HG02642 (cell line): ENCODE measurements at regions not wholly inside any gene's neighbourhood (a gene's known extent, or its start where the extent isn't known, plus 50 kb on each side); places are given as distances from the start of the nearest gene placed in this dataset.
"Not testable (repeated sequence)": the region's sequence is repeated elsewhere in the genome, so short reads cannot be mapped to it uniquely, and the experiment has no call there.

ENCODE experiments used
- ATAC-seq: cut with Tn5 transposase; IDR thresholded peaks from one replicate; pipeline ENCODE4 v1.9.1; 2021; ENCODE audit warnings: mild to moderate bottlenecking; ENCODE audit not compliant: unreplicated experiment, poor library complexity

DNA sequence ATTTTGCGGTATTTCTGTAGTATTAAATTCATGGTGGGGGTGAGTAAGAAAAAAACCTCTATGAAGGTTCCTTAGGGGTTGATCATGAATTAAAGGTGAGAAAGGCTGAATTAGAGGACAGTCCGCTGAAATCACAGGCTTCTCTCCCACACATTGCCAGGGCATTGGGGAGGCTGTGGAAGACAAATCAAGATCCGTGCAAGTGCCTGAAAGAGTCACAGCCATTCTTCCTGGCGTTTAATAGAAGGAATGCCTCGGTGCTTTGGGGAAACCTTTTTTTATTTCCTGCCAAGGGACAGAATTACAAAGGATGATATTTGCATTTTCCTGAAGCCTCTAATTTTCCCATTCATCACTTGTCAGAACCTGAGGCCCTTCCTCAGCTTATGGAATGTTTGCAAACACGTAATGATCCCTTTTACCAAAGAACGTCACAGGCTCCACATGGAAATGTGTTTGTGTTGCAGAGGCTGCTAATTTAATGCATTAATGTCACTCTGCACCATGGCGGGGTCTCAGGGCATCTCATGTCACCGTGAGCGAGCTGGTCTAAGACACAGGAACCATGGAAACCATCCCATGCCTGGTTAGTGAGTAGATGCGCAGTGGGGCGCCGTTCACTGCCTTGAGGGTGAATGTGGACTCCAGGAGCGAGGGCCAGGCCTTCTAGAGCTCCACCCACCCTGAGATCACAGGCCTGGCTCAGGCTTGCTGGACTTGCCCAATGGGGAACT lies 185.9 kb upstream of the SULF2 start:
- no peak for ATAC-seq

- ATAC-seq, result no peak
Measured at GRCh38 chr20:47970282-47970903, 185.1 kb upstream of the SULF2 start.

DNA sequence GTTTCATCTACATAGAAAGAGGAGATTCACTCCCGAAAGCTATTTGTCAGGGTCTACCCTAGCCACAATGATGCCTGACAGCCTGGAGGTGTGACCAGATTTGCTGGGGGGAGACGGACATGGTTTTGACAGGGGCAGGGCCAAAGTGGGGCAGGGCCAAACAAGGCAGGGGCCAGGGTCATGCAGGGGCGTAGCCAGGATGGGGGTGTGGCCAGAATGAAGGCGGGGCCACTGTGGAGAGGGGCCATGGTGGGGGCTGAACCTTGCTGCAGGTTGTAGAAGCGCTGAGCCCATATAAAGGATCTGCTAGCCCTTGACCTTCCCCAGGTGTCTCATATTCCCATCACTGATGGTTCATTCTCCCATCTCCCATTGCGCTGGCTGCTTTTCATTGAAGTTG lies 184.1 kb upstream of the SULF2 start:
- no peak for ATAC-seq

- no peak for ATAC-seq
Measured at GRCh38 chr20:47968541-47969310, 183.4 kb upstream of the SULF2 start.

DNA sequence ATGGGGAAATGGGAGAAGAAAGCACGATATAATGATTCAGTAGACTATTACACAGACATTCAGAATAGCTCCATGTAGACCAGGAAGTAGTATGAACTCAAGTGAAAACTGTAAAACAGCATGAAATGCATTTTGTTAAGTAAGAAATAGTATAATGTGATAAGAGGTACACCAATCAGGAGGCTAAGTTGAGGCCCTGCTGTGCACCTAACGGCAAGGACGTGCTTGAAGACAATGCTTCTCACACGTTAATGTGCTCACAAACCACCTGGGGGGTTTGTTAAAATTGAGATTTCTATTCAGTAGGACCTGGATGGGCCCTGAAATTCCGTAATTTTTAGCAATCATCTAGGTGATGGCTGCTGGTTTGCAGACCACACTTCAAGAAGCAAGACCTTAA lies 178.9 kb upstream of the SULF2 start:
- ATAC-seq, result no peak

GRCh38 chr20:47963022-47963421 lies 177.7 kb upstream of the SULF2 start:
- no peak for ATAC-seq

DNA sequence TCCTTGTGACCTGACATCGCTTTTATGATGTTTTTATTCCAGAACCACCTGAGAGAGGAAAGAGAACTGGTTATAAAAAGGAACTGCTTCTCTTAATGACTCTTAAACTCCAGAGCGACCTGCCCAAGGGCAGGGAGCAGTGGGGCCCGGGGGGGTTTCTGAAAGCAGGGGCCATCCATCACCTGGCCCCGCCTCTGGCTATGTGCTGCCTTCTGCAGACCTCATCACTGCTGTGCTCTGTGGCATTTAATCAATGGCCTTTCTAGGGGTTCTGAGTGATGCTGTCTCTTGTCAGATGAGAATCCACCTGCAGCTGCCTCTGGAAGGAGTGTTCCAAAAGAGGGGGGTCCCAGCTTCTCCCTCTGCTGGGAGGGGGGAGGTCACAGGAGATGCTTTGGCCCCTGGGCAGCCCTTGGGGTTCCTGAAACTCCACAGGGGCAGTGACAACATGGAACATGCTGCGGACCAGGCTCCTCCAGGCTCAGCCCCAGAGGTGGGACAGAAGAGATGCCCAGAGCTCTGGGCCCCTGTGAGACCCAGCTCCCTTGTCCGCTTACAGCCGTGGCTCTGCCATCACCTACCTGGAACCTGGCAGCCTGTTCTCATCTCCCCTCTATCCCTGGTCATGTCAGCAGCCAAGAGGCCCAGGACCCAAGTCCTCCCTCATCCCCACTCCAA lies 177.1 kb upstream of the SULF2 start:
- no peak for ATAC-seq

GRCh38 chr20:47960769-47961541 lies 175.7 kb upstream of the SULF2 start:
- no peak for ATAC-seq

DNA sequence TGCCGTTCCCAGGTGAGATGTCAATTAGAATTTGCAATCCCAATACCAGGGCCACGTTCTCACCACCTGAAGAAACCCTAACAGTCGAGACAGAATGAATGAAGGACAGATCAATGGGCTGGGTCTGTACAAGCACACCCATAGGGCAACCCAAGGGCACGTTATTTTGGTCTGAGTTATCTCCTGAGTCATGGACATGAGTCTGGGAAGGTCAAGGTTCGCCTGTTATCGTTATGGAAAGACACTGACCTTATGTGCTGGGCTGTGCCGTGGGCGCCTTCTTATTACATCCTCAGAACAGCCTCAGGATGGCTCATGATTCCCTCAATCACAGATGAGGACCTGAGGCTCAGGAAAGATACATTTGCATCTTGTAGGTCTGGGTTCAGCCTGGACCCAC lies 175.0 kb upstream of the SULF2 start:
- ATAC-seq, result no peak

DNA sequence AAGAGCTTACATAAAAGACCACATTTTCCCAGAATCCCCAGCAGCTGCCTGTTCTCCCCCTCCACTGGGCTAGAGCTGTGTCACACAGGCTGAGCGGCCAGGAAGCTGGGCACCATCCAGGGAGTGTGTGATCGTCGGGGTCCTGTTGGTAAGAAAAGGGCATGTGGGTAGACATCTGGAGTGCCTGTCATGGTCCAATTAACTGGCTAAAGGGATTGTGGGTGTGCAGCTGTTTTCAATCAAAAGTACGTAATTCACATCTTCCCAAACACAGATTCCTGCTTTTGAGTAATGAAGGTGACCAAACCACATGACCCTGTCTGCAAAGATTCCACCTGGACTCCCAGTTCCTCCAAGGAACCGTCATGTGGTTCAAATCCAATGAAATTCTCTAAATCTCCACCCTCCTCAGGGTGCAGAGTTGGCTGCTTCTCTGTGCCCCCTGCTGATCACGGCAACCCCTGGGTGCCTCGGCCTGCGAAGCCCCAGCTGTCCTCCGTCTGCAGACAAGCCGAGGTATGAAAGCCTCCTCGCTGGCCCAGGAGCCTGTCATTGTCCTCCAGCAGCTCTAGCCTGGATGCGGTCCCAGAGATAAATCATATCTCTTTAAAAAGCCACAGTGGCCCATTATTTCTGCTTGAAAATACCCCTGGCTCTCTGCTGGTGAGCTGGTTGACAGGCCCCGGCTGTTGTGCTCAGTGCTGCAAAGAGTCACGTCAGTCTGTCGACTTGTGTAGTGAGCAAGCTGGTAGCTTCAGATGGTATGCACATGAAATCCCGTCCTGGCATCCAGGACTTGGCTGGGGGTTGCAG lies 172.9 kb upstream of the SULF2 start:
- ATAC-seq, result not testable (repeated sequence)

GRCh38 chr20:47957135-47957534 lies 171.9 kb upstream of the SULF2 start:
- ATAC-seq, result no peak

GRCh38 chr20:47956268-47956995 lies 171.2 kb upstream of the SULF2 start:
- ATAC-seq, result no peak

GRCh38 chr20:47953471-47953870 lies 168.2 kb upstream of the SULF2 start:
- ATAC-seq, result no peak

GRCh38 chr20:47952023-47952564 lies 166.8 kb upstream of the SULF2 start:
- no peak for ATAC-seq

DNA sequence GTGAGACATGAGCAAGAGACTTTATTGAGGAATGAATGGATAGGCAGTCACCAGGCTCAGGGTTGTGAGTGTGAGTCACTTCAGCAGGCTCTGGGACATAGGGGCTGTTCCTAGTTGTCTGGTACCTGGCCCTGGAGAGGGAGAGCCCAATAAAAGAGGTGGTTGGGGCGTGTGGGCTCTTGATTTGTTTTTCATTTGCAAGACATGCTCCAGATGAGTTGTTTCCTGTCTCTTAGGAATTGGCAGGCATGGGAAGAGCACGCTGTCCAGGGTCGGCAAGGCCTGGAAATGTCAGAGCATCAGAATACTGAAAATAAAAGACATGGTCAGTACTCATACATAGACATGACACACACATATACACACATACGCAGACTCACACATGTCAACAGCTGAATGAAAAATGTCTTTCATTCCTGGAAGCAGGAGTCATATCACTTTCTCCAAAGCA lies 166.3 kb upstream of the SULF2 start:
- ATAC-seq, result no peak

DNA sequence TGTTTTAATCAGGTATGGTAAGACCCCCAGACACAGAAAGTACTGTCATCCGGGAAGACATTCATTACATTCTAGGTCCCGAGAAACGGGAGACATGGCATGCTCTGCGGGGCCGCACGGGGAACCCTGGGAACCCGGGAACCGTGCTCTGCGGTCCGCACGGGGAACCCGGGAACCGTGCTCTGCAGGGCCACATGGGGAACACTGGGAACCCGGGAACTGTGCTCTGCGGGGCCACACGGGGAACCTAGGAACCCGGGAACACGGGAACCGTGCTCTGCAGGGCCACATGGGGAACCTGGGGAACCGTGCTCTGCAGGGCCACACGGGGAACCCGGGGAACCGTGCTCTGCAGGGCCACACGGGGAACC lies 165.6 kb upstream of the SULF2 start:
- no peak for ATAC-seq

DNA sequence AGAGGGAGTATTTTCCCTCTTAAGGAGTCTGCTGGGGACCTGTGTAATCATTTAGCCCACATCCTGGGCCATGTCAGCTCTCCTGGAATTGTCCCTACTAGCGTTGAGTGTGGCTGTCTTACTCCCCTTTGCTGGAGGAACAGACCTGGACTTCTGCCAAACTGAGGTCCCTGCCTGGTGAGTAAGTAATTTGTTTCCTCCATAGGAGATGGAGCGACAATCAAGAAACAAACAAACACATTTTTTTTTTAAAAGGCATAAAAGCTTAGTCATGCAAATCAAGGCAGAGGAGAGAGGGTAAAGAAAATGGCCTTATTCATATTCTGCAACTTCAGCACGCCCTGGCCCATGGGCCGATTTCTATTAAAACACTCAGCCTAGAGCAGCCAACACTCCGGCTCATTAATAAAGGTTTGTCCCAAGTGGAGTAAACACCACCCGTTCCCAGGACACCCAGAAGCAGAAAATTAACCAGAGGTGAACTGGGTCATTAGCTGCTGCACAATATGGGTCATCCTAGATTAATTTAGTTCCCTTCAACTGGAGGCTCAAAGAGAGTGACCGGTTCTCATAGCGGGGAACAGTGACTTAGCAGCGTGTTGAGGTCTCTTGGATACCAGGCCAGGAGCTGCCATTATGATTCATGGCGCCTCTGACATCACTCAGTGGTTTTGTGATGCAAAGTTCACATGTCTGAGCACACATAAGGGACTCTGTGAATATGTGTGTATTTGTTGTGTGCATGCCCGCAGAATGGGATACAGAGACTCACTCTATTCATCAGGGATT lies 165.0 kb upstream of the SULF2 start:
- ATAC-seq, result no peak

DNA sequence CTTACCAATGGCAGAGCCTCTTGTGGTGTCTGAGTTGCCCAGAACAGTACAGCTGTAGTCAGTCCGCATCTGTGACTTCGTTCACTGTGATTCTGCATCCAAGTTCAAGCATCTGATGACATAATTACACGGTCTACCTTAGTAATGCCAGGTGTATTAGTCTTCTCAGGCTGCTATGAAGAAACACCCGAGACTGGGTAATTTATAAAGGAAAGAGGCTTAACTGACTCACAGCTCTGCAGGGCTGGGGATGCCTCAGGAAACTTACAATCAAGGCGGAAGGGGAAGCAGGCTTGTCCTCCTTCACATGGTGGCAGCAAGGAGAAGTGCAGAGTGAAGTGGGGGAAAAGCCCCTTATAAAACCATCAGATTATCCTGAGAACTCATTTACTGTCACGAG lies 163.9 kb upstream of the SULF2 start:
- ATAC-seq, result no peak
